Neural cell (in vitro differentiated cells): ENCODE measurements at regions not wholly inside any gene's neighbourhood (a gene's known extent, or its start where the extent isn't known, plus 50 kb on each side); places are given as distances from the start of the nearest gene placed in this dataset.

Experiments used
- H2AFZ ChIP-seq: fragments of 200-600, 300-800 bp; sonication (generic), shearing (Covaris generic); 2 replicates; pipeline ENCODE4 v1.6.0; 2014; ENCODE audit warnings: low read depth, mild to moderate bottlenecking, antibody characterized with exemption, low read length, moderate library complexity
- H3F3A ChIP-seq: fragments of 200-600 bp; shearing (Covaris generic); 2 replicates; pipeline ENCODE4 v1.6.1; 2016; ENCODE audit warnings: mild to moderate bottlenecking, moderate library complexity, mixed read lengths, antibody characterized with exemption, low read length; ENCODE audit not compliant: insufficient read depth, poor library complexity, severe bottlenecking
- H3K27ac ChIP-seq: fragments of 200-600, 300-800 bp; sonication (generic), shearing (Covaris generic); 2 replicates; pipeline ENCODE4 v1.5.1; 2014; ENCODE audit warnings: mild to moderate bottlenecking, low read length, moderate library complexity
- H3K27me3 ChIP-seq: fragments of 300-800, 200-600 bp; sonication (generic), shearing (Covaris generic); 2 replicates; pipeline ENCODE4 v1.6.0; 2014; ENCODE audit warnings: mild to moderate bottlenecking, low read depth, low read length, moderate library complexity; ENCODE audit not compliant: insufficient read depth
- H3K36me3 ChIP-seq: fragments of 300-800, 200-600 bp; sonication (generic), shearing (Covaris generic); 2 replicates; pipeline ENCODE4 v1.5.1; 2014; ENCODE audit warnings: mild to moderate bottlenecking, antibody characterized with exemption, low read length, moderate library complexity; ENCODE audit not compliant: insufficient read depth
- H3K4me2 ChIP-seq: fragments of 300-800, 200-600 bp; sonication (generic), shearing (Covaris generic); 2 replicates; pipeline ENCODE4 v1.6.0; 2014; ENCODE audit warnings: mild to moderate bottlenecking, low read length
- H3K4me3 ChIP-seq: fragments of 300-800, 200-600 bp; sonication (generic), shearing (Covaris generic); 2 replicates; pipeline ENCODE4 v1.5.1; 2014; ENCODE audit warnings: mild to moderate bottlenecking, low read length, moderate library complexity
- H3K79me2 ChIP-seq: fragments of 200-600 bp; shearing (Covaris generic); replicated peaks from 2 replicates; pipeline ENCODE4 v1.6.0; 2014; ENCODE audit warnings: mild to moderate bottlenecking, low read length, moderate library complexity; ENCODE audit not compliant: insufficient read depth
- H3K9ac ChIP-seq: fragments of 300-800, 200-600 bp; sonication (generic), shearing (Covaris generic); 2 replicates; pipeline ENCODE4 v1.6.1; 2016; ENCODE audit warnings: mild to moderate bottlenecking, low read length, mixed read lengths
- H3K9me2 ChIP-seq: fragments of 200-600 bp; shearing (Covaris generic); 2 replicates; pipeline ENCODE4 v1.6.1; 2016; ENCODE audit warnings: mild to moderate bottlenecking, low read length, mixed read lengths; ENCODE audit not compliant: insufficient read depth
- H3K9me3 ChIP-seq: fragments of 200-600, 300-800 bp; sonication (generic), shearing (Covaris generic); 2 replicates; pipeline ENCODE4 v1.6.1; 2016; ENCODE audit warnings: mild to moderate bottlenecking, mixed run types, low read length, moderate library complexity, mixed read lengths
- H4K20me1 ChIP-seq: fragments of 200-600 bp; shearing (Covaris generic); 2 replicates; pipeline ENCODE4 v1.6.1; 2016; ENCODE audit warnings: mild to moderate bottlenecking, mixed run types; ENCODE audit not compliant: insufficient read depth
- EP300 ChIP-seq: fragments of 450-650 bp; conservative IDR thresholded peaks from 2 replicates; pipeline ENCODE4 v1.6.1; 2014; ENCODE audit warnings: antibody characterized with exemption, mild to moderate bottlenecking, moderate library complexity; ENCODE audit not compliant: poor library complexity, severe bottlenecking
- EZH2 ChIP-seq: fragments of 200-600, 300-800 bp; shearing (Covaris generic), sonication (generic); IDR thresholded peaks from 2 replicates; pipeline ENCODE4 v1.6.1; 2014; ENCODE audit warnings: antibody characterized with exemption, low read length, borderline replicate concordance, mild to moderate bottlenecking; ENCODE audit not compliant: insufficient read depth, poor library complexity, severe bottlenecking
- MXI1 ChIP-seq: fragments of 450-650 bp; conservative IDR thresholded peaks from 2 replicates; pipeline ENCODE4 v1.6.1; 2014; ENCODE audit warnings: antibody characterized with exemption, mild to moderate bottlenecking; ENCODE audit not compliant: poor library complexity, severe bottlenecking
- POLR2AphosphoS5 ChIP-seq: IDR thresholded peaks from 2 replicates; pipeline ENCODE4 v1.6.1; 2012
- RAD21 ChIP-seq: fragments of 450-650 bp; conservative IDR thresholded peaks from 2 replicates; pipeline ENCODE4 v1.6.1; 2014; ENCODE audit warnings: antibody characterized with exemption, mild to moderate bottlenecking, moderate library complexity
- SMC3 ChIP-seq: fragments of 450-650 bp; conservative IDR thresholded peaks from 2 replicates; pipeline ENCODE4 v1.6.1; 2014; ENCODE audit warnings: antibody characterized with exemption, mild to moderate bottlenecking, moderate library complexity; ENCODE audit not compliant: poor library complexity
- TAF1 ChIP-seq: IDR thresholded peaks from 2 replicates; pipeline ENCODE4 v1.6.1; 2012; ENCODE audit warnings: low read depth
- TF ChIP-seq, protein P1 (sequence below): fragments of 450-650 bp; IDR thresholded peaks from 2 replicates; pipeline ENCODE4 v1.5.1; 2014; ENCODE audit warnings: antibody characterized with exemption, mild to moderate bottlenecking, moderate library complexity; ENCODE audit not compliant: poor library complexity, severe bottlenecking
- TF ChIP-seq, protein P2 (sequence below): IDR thresholded peaks from 2 replicates; pipeline ENCODE4 v1.6.1; 2012; ENCODE audit warnings: borderline replicate concordance

DNA sequence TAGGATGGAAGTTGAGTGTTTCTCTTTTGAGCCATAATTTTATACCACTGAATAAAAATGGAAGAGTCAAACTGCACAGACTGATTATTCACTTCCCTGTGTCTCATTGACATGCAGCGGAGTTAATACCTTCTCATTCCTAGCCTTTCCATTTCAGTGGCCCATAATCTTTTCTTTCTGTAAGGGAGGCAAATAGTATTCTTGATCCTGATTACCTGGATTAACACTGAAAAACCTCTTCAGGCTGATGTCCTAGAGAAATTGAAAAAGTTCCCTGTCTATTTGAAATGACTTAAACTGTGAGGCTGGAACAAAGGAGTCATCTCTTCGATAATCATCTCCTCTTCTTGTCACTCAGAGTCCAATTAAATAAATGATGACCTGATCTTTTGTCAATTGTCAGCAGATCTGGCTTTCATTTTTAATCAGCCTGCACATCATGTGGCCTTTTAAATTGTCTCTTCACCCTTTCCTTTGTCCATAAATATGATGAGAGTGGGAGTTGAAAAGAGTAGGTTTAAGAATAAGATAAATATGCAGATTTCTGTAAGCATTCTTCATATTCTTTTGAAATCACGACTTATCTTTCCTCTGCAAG, 713.0 kb downstream of the EPM2A start:
- TF ChIP-seq EP300 (peak; percentile 86), SMC3 (no peak), POLR2AphosphoS5 (no peak), RAD21 (no peak), TAF1 (no peak), EZH2 (no peak), MXI1 (no peak)
- TF ChIP-seq, protein P1, sequence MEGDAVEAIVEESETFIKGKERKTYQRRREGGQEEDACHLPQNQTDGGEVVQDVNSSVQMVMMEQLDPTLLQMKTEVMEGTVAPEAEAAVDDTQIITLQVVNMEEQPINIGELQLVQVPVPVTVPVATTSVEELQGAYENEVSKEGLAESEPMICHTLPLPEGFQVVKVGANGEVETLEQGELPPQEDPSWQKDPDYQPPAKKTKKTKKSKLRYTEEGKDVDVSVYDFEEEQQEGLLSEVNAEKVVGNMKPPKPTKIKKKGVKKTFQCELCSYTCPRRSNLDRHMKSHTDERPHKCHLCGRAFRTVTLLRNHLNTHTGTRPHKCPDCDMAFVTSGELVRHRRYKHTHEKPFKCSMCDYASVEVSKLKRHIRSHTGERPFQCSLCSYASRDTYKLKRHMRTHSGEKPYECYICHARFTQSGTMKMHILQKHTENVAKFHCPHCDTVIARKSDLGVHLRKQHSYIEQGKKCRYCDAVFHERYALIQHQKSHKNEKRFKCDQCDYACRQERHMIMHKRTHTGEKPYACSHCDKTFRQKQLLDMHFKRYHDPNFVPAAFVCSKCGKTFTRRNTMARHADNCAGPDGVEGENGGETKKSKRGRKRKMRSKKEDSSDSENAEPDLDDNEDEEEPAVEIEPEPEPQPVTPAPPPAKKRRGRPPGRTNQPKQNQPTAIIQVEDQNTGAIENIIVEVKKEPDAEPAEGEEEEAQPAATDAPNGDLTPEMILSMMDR = no peak
- TF ChIP-seq, protein P2, sequence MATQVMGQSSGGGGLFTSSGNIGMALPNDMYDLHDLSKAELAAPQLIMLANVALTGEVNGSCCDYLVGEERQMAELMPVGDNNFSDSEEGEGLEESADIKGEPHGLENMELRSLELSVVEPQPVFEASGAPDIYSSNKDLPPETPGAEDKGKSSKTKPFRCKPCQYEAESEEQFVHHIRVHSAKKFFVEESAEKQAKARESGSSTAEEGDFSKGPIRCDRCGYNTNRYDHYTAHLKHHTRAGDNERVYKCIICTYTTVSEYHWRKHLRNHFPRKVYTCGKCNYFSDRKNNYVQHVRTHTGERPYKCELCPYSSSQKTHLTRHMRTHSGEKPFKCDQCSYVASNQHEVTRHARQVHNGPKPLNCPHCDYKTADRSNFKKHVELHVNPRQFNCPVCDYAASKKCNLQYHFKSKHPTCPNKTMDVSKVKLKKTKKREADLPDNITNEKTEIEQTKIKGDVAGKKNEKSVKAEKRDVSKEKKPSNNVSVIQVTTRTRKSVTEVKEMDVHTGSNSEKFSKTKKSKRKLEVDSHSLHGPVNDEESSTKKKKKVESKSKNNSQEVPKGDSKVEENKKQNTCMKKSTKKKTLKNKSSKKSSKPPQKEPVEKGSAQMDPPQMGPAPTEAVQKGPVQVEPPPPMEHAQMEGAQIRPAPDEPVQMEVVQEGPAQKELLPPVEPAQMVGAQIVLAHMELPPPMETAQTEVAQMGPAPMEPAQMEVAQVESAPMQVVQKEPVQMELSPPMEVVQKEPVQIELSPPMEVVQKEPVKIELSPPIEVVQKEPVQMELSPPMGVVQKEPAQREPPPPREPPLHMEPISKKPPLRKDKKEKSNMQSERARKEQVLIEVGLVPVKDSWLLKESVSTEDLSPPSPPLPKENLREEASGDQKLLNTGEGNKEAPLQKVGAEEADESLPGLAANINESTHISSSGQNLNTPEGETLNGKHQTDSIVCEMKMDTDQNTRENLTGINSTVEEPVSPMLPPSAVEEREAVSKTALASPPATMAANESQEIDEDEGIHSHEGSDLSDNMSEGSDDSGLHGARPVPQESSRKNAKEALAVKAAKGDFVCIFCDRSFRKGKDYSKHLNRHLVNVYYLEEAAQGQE = peak; percentile 93

DNA sequence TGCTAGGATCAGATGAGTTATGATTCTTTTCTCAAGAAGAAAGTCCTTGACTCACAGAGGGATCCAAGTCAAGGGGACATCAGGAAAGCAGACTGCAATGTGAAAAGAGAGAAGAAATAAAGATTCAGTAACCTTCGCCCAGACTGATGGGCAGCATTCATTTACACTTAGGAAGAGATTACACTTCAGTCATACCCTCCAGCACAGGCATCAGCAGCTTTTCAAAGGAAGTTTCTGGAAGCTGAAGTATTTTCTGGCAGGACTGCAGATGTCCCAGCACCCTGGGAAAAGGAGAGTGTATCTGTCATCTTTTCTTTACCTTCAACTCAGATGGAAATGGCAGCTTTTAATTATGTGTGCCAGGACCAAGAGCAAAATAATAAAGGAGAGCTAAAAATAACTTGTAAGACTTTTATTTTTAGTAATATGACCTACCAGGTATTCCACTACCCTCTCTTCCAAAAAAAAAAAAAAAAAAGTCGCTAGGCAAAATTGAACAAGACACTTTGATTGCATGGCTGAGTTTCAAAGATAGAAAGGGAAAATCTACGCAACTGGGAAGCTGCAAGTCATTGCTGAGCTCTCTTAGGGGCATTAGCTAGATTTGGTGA, 712.1 kb downstream of the EPM2A start:
- Histone ChIP-seq H3K9me2 (no peaks in the 10 kb centered on the region), H2AFZ (no peak overlapping the region), H3K36me3 (no peaks in the 10 kb centered on the region), H3K9ac (peak overlapping the region; percentile 39), H3F3A (peaks cover 5% of the 10 kb centered on the region), H3K27me3 (no peaks in the 10 kb centered on the region), H3K27ac (peak overlapping the region; percentile 78), H3K4me2 (no peak overlapping the region), H3K79me2 (no peaks in the 10 kb centered on the region), H3K9me3 (no peaks in the 10 kb centered on the region), H3K4me3 (peak overlapping the region; percentile 42), H4K20me1 (no peaks in the 10 kb centered on the region)
- TF ChIP-seq, protein P2 = no peak
- TF ChIP-seq EZH2 = no peak
- TF ChIP-seq POLR2AphosphoS5 = no peak
- TF ChIP-seq TAF1 = no peak
- no peak for TF ChIP-seq RAD21
- TF ChIP-seq SMC3 = no peak
- no peak for TF ChIP-seq MXI1
- TF ChIP-seq, protein P1 = no peak
- TF ChIP-seq EP300 = no peak

More for the DNA sequence above, 713.0 kb downstream of the EPM2A start:
- no peaks in the 10 kb centered on the region for H3K9me2 ChIP-seq
- H3K9me3 ChIP-seq = no peaks in the 10 kb centered on the region
- H3K4me2 ChIP-seq = no peak overlapping the region
- H3K27ac ChIP-seq = peak overlapping the region; percentile 78
- peak overlapping the region; percentile 42 for H3K4me3 ChIP-seq
- no peaks in the 10 kb centered on the region for H3K79me2 ChIP-seq
- H2AFZ ChIP-seq = no peak overlapping the region
- peak overlapping the region; percentile 29 for H3K9ac ChIP-seq
- peaks cover 5% of the 10 kb centered on the region for H3F3A ChIP-seq
- H3K36me3 ChIP-seq = no peaks in the 10 kb centered on the region
- no peaks in the 10 kb centered on the region for H3K27me3 ChIP-seq
- H4K20me1 ChIP-seq = no peaks in the 10 kb centered on the region
